ENCODE measurements at regions not wholly inside any gene's neighbourhood (a gene's known extent, or its start where the extent isn't known, plus 50 kb on each side); places are given as distances from the start of the nearest gene placed in this dataset.

DNA sequence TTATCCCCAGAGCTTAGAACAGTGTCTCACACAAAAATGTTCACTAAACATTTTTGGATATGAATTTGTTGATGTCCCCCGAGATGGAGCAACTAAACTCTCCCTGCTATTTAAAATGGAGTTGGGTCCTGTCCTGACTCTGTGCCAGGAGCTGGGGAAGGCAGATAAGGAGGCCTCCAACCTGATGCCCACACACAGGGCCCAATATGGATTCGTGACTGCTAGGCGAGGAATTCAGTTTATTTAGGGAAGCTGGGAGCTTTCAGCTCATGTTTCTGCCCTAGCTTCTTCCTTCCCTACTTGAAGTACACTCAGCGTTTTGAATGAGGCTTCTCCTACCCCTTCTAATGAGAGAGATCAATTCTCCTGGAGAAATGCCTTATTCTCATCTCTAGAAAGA, 373.0 kb upstream of the LARGE1 start:
- TF ChIP-seq, protein P1, sequence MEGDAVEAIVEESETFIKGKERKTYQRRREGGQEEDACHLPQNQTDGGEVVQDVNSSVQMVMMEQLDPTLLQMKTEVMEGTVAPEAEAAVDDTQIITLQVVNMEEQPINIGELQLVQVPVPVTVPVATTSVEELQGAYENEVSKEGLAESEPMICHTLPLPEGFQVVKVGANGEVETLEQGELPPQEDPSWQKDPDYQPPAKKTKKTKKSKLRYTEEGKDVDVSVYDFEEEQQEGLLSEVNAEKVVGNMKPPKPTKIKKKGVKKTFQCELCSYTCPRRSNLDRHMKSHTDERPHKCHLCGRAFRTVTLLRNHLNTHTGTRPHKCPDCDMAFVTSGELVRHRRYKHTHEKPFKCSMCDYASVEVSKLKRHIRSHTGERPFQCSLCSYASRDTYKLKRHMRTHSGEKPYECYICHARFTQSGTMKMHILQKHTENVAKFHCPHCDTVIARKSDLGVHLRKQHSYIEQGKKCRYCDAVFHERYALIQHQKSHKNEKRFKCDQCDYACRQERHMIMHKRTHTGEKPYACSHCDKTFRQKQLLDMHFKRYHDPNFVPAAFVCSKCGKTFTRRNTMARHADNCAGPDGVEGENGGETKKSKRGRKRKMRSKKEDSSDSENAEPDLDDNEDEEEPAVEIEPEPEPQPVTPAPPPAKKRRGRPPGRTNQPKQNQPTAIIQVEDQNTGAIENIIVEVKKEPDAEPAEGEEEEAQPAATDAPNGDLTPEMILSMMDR (IDR thresholded peaks at IDR 0.05) = no peak
- TF ChIP-seq POLR2A (IDR thresholded peaks at IDR 0.05) (no peak), EP300 (IDR thresholded peaks at IDR 0.05) (no peak), POLR2AphosphoS5 (IDR thresholded peaks at IDR 0.05) (no peak)
